GM21825 (cell line): ENCODE measurements at regions not wholly inside any gene's neighbourhood (a gene's known extent, or its start where the extent isn't known, plus 50 kb on each side); places are given as distances from the start of the nearest gene placed in this dataset.
"Not testable (repeated sequence)": the region's sequence is repeated elsewhere in the genome, so short reads cannot be mapped to it uniquely, and the experiment has no call there.

Experiments
- ATAC-seq: cut with Tn5 transposase; IDR thresholded peaks from one replicate; pipeline ENCODE4 v1.9.1; 2021; ENCODE audit warnings: mild to moderate bottlenecking, moderate library complexity; ENCODE audit not compliant: unreplicated experiment

- no peak for ATAC-seq
These were observed 78.0 kb upstream of the RPS6KA2 start for GRCh38 chr6:166705069-166705468.

GRCh38 chr6:166704171-166704570, 77.1 kb upstream of the RPS6KA2 start:
- no peak for ATAC-seq

GRCh38 chr6:166703149-166703710, 76.2 kb upstream of the RPS6KA2 start:
- no peak for ATAC-seq

- ATAC-seq, result not testable (repeated sequence)
These were observed 74.4 kb upstream of the RPS6KA2 start for GRCh38 chr6:166701424-166701823.

GRCh38 chr6:166700871-166701270, 73.8 kb upstream of the RPS6KA2 start:
- not testable (repeated sequence) for ATAC-seq

GRCh38 chr6:166697113-166697512, 70.1 kb upstream of the RPS6KA2 start:
- ATAC-seq, result no peak

GRCh38 chr6:166693880-166694279, 66.8 kb upstream of the RPS6KA2 start:
- no peak for ATAC-seq

GRCh38 chr6:166692723-166693302, 65.8 kb upstream of the RPS6KA2 start:
- no peak for ATAC-seq

GRCh38 chr6:166691746-166692145, 64.7 kb upstream of the RPS6KA2 start:
- ATAC-seq, result no peak

- ATAC-seq, result no peak
These were observed 64.1 kb upstream of the RPS6KA2 start for GRCh38 chr6:166691199-166691598.

- ATAC-seq, result no peak
These were observed 62.6 kb upstream of the RPS6KA2 start for GRCh38 chr6:166689687-166690086.

GRCh38 chr6:166688901-166689300, 61.9 kb upstream of the RPS6KA2 start:
- ATAC-seq, result no peak

- ATAC-seq, result no peak
These were observed 60.8 kb upstream of the RPS6KA2 start for GRCh38 chr6:166687879-166688205.

- no peak for ATAC-seq
These were observed 60.2 kb upstream of the RPS6KA2 start for GRCh38 chr6:166687070-166687878.

GRCh38 chr6:166686317-166686716, 59.3 kb upstream of the RPS6KA2 start:
- ATAC-seq, result no peak

- ATAC-seq, result no peak
These were observed 57.8 kb upstream of the RPS6KA2 start for GRCh38 chr6:166684866-166685265.

GRCh38 chr6:166684170-166684569, 57.1 kb upstream of the RPS6KA2 start:
- ATAC-seq, result no peak

- no peak for ATAC-seq
These were observed 56.4 kb upstream of the RPS6KA2 start for GRCh38 chr6:166683477-166683876.

GRCh38 chr6:166679566-166679965, 52.5 kb upstream of the RPS6KA2 start:
- no peak for ATAC-seq

- no peak for ATAC-seq
These were observed 51.4 kb upstream of the RPS6KA2 start for GRCh38 chr6:166678426-166678825.

- ATAC-seq, result no peak
These were observed 50.9 kb upstream of the RPS6KA2 start for GRCh38 chr6:166677941-166678340.
